ENCODE measurements at regions not wholly inside any gene's neighbourhood (a gene's known extent, or its start where the extent isn't known, plus 50 kb on each side); places are given as distances from the start of the nearest gene placed in this dataset.

DNA sequence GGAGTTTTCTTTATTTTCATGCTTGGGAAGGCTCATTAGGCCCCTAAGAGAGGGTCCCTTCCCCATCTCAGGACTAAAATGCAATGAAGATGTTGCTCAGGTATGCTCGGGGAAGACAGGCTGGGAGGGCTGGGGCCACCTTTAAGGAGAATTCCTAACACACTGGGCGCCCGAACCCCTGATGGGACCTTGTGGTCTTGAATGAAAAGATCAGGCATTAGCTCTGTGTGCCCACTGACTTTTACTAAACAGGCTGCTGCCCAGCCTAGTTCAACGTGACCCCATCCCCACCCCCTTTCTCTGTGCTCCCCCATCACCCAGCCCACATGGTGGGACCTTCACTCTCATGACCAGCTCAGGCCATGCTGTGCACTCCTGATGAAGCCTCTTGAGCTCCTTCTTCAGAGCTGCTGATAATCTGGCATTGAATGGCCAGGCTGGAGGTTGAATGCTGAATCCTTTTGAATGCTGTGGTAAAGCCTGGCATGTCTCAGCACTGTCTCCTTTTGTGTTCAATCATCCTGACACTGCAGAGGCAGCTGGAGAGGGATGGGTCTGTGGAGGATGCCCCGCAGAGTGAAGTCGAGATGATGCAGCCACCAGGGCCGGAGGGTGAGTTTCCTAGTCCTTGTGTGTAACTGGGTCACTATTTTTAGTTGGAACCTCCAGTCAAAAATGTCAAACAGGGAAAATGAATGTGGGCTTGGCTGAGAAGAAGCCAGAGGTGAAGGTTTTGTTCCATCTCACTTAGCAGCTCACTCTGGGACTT lies 209.1 kb downstream of the UQCRFS1 start:
- ATAC-seq, result peak in 1 of 4 donors; percentile 37
- H3K27me3 ChIP-seq, result peaks cover 0 to 5% (median 0%) of the 10 kb centered on the region in 9 donors
- intact Hi-C loops (cut with DNase I), result loop anchor here in 1 of 10 donors (10.0 kb wide), 1 partner anchor 261 kb away; no protein-coding TSS in a partner anchor

DNA sequence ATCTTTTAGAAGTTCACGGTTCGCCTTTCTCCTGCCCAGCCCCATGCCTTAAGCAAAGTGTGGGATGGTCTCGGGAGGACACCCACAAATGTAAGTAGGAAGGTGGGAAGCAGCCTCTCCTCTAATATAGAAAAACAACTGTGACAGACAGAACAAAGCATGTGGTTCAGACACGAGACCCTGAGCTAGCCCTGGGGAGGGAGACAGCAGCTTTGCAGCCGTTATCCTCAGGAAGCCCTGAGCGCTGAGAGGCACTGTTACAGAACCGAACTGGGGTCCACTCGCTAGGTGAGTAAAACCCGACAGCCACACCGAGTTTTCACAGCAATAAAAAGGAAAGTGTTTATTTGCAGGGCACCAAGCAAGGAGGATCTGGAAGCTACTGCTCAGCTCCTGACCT lies 210.6 kb downstream of the UQCRFS1 start:
- DNase-seq (no peak), ATAC-seq (no peak)
- Histone ChIP-seq H3K27me3 (no peaks in the 10 kb centered on the region), H3K36me3 (no peaks in the 10 kb centered on the region), H3K4me1 (peaks cover 0 to 2% (median 0%) of the 10 kb centered on the region in 12 donors), H3K9me3 (no peaks in the 10 kb centered on the region), H3K4me3 (no peak overlapping the region), H3K27ac (no peak overlapping the region)
- WGBS, 4 donors, result 67 to 74% (median 70%) methylated on average over 10 of the region's 10 CpGs
- TF ChIP-seq POLR2A (IDR thresholded peaks at IDR 0.05), result no peak
- TF ChIP-seq, protein P1, sequence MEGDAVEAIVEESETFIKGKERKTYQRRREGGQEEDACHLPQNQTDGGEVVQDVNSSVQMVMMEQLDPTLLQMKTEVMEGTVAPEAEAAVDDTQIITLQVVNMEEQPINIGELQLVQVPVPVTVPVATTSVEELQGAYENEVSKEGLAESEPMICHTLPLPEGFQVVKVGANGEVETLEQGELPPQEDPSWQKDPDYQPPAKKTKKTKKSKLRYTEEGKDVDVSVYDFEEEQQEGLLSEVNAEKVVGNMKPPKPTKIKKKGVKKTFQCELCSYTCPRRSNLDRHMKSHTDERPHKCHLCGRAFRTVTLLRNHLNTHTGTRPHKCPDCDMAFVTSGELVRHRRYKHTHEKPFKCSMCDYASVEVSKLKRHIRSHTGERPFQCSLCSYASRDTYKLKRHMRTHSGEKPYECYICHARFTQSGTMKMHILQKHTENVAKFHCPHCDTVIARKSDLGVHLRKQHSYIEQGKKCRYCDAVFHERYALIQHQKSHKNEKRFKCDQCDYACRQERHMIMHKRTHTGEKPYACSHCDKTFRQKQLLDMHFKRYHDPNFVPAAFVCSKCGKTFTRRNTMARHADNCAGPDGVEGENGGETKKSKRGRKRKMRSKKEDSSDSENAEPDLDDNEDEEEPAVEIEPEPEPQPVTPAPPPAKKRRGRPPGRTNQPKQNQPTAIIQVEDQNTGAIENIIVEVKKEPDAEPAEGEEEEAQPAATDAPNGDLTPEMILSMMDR (IDR thresholded peaks at IDR 0.05), result no peak
- intact Hi-C loops (cut with DNase I), result loop anchor here in 1 of 10 donors (10.0 kb wide), 1 partner anchor 262 kb away; no protein-coding TSS in a partner anchor

More for the DNA sequence above, 209.1 kb downstream of the UQCRFS1 start:
- no peak overlapping the region for H3K4me3 ChIP-seq
- no peak for TF ChIP-seq POLR2A (IDR thresholded peaks at IDR 0.05)
- TF ChIP-seq, protein P1 (IDR thresholded peaks at IDR 0.05), result no peak
- 53 to 61% (median 58%) methylated on average over 7 of the region's 7 CpGs for WGBS, 4 donors
- H3K9me3 ChIP-seq, result no peaks in the 10 kb centered on the region
- H3K36me3 ChIP-seq, result no peaks in the 10 kb centered on the region
- DNase-seq, result no peak
- H3K4me1 ChIP-seq, result peaks cover 0 to 2% (median 0%) of the 10 kb centered on the region in 12 donors
- H3K27ac ChIP-seq, result no peak overlapping the region

DNA sequence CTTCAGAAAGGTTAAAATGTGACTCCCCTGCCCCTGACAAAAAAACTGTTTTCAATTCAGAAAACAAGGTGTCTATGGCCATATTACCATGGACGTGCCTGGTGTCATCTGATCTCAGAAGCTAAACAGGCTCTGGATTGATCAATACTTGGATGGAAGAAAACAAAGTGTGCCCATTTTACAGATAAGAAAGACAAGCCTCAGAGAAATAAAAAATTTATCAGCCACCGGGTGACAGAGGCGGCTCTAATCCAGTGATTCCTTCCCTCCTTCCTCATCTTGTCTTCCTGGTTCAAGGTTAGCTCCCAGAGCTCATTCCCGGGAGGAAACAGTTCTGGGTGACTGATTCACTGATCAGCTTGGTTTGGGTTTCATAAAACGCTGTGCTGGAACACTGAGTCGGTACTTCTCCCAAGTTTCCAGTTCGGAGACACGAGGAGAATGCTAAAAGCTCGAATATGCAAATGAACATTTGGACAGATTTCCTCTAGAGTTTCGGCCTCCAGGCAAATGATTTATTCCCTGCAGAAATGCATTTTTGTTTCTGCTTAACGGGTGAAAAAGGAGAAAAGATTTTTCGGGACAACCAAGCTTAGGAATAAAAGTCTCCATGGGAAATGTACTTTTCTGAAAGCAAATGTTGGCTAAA lies 211.2 kb downstream of the UQCRFS1 start:
- Histone ChIP-seq H3K27ac (no peak overlapping the region), H3K4me1 (peaks cover 0 to 2% (median 0%) of the 10 kb centered on the region in 12 donors), H3K36me3 (no peaks in the 10 kb centered on the region), H3K27me3 (no peaks in the 10 kb centered on the region), H3K9me3 (no peaks in the 10 kb centered on the region), H3K4me3 (no peak overlapping the region)
- DNase-seq, result no peak
- TF ChIP-seq POLR2A (IDR thresholded peaks at IDR 0.05), result no peak
- TF ChIP-seq, protein P1 (IDR thresholded peaks at IDR 0.05), result no peak
- intact Hi-C loops (cut with DNase I), result loop anchor here in 1 of 10 donors (10.0 kb wide), 1 partner anchor 263 kb away; no protein-coding TSS in a partner anchor
- 63 to 72% (median 68%) methylated on average over 12 of the region's 12 CpGs for WGBS, 4 donors
- no peak for ATAC-seq

DNA sequence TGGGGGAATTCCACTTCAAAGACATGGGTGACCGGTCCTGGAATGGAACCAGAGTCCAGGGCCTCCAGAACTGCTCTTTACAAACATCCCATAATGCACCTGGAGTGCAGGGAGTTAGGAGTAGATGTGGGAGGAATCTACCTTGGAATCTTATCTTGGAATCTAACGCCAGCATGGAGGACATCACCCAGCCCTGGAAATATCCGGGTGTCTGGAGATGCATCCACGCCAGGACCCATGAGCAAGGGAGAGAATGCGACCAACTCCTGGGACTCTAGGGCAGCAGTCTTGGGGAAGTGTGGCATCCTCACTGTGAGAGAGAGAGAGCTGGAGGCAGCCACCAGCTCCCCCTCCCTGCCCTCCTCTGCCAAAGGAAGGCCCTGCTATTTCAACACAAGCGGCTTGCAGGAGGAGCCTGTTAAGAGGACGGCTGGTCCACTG lies 211.8 kb downstream of the UQCRFS1 start:
- ATAC-seq (no peak), DNase-seq (no peak)
- H3K36me3 ChIP-seq, result no peaks in the 10 kb centered on the region
- TF ChIP-seq, protein P1 (IDR thresholded peaks at IDR 0.05), result no peak
- no peak for TF ChIP-seq POLR2A (IDR thresholded peaks at IDR 0.05)
- no peak overlapping the region for H3K4me3 ChIP-seq
- peaks cover 0 to 2% (median 0%) of the 10 kb centered on the region in 12 donors for H3K4me1 ChIP-seq
- 58 to 68% (median 63%) methylated on average over 7 of the region's 7 CpGs for WGBS, 4 donors
- H3K27me3 ChIP-seq, result no peaks in the 10 kb centered on the region
- H3K9me3 ChIP-seq, result no peaks in the 10 kb centered on the region
- H3K27ac ChIP-seq, result no peak overlapping the region
- intact Hi-C loops (cut with DNase I), result loop anchor here in 1 of 10 donors (10.0 kb wide), 1 partner anchor 264 kb away; no protein-coding TSS in a partner anchor

Data from heart left ventricle (tissue), 16 donors.